ENCODE measurements at regions not wholly inside any gene's neighbourhood (a gene's known extent, or its start where the extent isn't known, plus 50 kb on each side); places are given as distances from the start of the nearest gene placed in this dataset.

DNA sequence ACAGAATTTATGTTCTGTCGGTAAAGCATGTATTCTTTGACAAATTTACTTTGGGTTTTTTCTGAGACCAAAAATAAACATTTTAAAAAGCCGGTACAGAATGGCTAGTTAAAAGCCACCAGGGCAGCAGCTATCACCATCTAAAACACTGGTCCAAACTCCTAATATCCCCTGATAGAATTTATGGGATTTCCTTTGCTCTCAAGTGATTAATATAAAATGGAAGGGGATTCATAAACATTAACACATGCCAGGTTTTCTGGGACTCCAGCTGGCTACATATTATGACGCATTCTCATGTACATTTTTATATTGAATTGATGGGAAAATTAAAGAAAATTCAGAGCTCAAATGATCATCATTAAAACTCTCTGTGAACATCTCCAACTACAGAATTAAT, 640.8 kb downstream of the C12orf50 start:
- H3K27ac Mint-ChIP-seq = no peak overlapping the region
- no peaks in the 10 kb centered on the region for H3K27me3 Mint-ChIP-seq
- no peaks in the 10 kb centered on the region for H3K36me3 Mint-ChIP-seq (ENCODE audit: low read depth)
- no peaks in the 10 kb centered on the region for H3K9me3 Mint-ChIP-seq
- intact Hi-C loops (cut with micrococcal nuclease) = no loop called here
- no peak for DNase-seq
- no peaks in the 10 kb centered on the region for H3K4me1 Mint-ChIP-seq
- H3K4me3 Mint-ChIP-seq = no peak overlapping the region

DNA sequence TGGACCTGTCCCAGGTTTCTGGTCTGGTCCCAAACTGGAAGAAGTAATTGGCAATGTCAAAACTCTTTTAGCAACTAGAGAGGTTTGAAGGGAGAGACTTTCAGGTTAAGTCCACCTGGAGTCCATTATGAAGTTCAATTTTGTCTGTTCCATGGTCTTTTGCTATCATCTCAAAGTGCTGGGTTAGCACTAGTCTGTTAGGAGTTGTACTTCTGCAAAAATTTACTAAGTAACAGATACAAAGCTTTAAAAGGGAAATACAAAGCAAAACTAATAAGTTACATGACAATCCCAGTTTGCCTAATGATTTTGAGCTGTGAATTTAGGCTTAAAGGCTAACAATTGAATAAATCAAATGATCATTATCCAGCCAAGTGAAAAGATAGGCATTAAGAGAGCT, 643.9 kb downstream of the C12orf50 start:
- no peak overlapping the region for H3K4me3 Mint-ChIP-seq
- H3K4me1 Mint-ChIP-seq = no peaks in the 10 kb centered on the region
- no peaks in the 10 kb centered on the region for H3K9me3 Mint-ChIP-seq
- DNase-seq = no peak
- intact Hi-C loops (cut with micrococcal nuclease) = no loop called here
- H3K27me3 Mint-ChIP-seq = no peaks in the 10 kb centered on the region
- no peak overlapping the region for H3K27ac Mint-ChIP-seq
- H3K36me3 Mint-ChIP-seq (ENCODE audit: low read depth) = no peaks in the 10 kb centered on the region

DNA sequence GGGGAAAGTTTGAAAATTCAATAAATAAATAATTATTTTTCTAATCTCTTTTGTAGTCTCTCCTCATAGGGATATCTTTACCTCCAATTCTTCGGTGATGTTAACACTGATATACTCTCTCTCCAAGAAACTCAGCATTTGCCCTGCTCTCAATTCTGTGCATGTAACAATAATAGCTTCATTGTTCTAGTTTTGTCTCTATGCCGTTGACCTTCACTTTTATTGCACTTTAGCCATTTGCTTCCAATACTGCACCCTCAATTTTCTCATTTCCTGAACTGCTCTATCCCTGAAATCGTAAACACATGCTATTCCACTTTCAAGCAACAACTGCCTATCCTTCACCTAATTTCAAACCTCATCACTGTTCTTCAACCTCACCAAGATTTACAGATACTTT, 645.0 kb downstream of the C12orf50 start:
- no peak overlapping the region for H3K4me3 Mint-ChIP-seq
- H3K4me1 Mint-ChIP-seq = no peaks in the 10 kb centered on the region
- DNase-seq = no peak
- no peaks in the 10 kb centered on the region for H3K27me3 Mint-ChIP-seq
- intact Hi-C loops (cut with micrococcal nuclease) = no loop called here
- no peaks in the 10 kb centered on the region for H3K9me3 Mint-ChIP-seq
- H3K27ac Mint-ChIP-seq = no peak overlapping the region
- H3K36me3 Mint-ChIP-seq (ENCODE audit: low read depth) = no peaks in the 10 kb centered on the region

DNA sequence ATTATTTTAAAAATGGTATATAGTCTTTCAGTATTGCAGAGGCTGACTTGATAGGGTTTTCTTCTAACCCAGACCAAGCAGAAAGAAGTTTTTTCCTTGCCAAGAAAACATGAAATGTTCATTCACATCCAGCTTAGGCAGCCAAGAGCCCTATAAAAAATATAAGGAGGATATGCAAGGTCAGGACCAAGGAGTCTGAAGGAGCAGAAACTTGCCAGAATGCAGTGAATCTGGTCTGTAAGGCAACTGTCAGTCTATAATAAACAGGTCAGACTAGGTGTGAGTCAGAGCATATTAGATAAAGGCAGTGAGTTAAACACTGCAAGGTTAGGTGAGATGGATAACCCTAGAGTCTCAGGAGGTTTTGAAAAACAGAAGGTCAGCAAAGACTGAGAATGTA, 645.5 kb downstream of the C12orf50 start:
- no peaks in the 10 kb centered on the region for H3K36me3 Mint-ChIP-seq (ENCODE audit: low read depth)
- H3K4me3 Mint-ChIP-seq = no peak overlapping the region
- H3K9me3 Mint-ChIP-seq = no peaks in the 10 kb centered on the region
- intact Hi-C loops (cut with micrococcal nuclease) = no loop called here
- no peaks in the 10 kb centered on the region for H3K27me3 Mint-ChIP-seq
- H3K27ac Mint-ChIP-seq = no peak overlapping the region
- no peak for DNase-seq
- no peaks in the 10 kb centered on the region for H3K4me1 Mint-ChIP-seq

DNA sequence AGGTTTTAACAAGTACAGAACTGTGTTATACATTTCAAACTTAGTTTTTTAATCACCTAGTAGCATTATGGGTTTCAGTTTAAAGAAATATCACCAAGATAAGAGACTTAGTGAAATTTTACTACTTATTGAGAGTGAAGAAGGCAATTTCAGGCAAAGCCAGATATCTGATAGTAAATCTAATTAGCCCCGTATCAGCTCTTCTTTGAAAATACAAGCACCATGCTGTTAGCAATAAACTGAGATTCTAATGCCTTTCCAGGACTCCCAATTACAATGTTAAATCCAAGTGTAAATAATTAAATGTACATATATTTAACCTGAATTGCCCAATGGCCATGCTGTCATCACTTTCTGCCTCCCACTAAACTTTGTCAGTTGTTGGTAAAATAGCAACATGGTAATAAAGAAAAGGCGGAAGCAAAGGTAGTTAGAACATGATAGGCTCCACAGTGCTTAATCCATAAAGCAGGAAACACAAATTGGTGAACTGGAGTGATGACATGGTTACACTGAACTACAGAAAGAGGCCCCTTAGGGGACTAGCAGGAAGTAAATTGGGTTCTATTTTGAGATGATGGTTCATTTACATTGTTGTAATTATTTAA, 646.1 kb downstream of the C12orf50 start:
- Mint-ChIP-seq H3K4me1 (no peaks in the 10 kb centered on the region), H3K36me3 (ENCODE audit: low read depth) (no peaks in the 10 kb centered on the region), H3K9me3 (no peaks in the 10 kb centered on the region), H3K27ac (no peak overlapping the region), H3K27me3 (no peaks in the 10 kb centered on the region), H3K4me3 (no peak overlapping the region)
- intact Hi-C loops (cut with micrococcal nuclease) = no loop called here
- no peak for DNase-seq

DNA sequence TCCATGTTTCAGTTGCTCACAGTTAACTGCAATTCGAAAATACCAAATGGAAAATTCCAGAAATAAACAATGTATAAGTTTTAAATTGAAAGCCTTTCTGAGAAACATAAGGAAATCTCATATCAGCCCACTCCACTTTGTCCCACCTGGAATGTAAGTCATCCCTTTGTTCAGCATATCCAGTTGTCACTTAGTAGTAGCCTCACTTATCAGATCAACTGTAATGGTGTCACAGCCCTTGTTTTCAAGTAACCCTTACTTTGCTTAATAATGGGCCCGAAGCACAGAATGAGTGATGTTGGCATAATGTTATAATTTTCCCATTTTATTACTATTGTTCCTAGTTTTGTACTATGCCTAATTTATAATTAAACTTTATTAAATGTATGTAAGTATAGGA, 646.8 kb downstream of the C12orf50 start:
- Mint-ChIP-seq H3K27me3 (no peaks in the 10 kb centered on the region), H3K36me3 (ENCODE audit: low read depth) (no peaks in the 10 kb centered on the region), H3K4me3 (no peak overlapping the region), H3K9me3 (no peaks in the 10 kb centered on the region), H3K27ac (no peak overlapping the region), H3K4me1 (no peaks in the 10 kb centered on the region)
- intact Hi-C loops (cut with micrococcal nuclease) = no loop called here
- no peak for DNase-seq

DNA sequence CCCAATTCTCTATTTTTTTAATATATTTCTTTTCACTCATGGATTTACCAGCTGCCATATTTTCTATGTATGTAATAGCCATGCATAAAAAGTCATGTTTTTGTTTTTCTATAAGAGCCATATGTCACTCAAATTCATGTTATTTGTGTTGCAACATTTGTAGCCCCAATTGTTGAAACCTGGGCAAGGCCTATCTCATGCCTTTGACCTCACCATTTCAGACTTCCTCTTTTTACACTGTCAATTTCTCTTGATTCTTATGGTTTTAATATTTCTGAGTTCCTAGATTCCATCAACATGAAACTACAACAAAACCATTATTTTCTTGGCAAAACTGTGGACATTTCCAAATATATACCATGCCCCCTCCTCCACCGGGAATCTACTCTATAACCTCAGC, 647.5 kb downstream of the C12orf50 start:
- Mint-ChIP-seq H3K9me3 (no peaks in the 10 kb centered on the region), H3K4me3 (no peak overlapping the region), H3K4me1 (no peaks in the 10 kb centered on the region), H3K27ac (no peak overlapping the region), H3K36me3 (ENCODE audit: low read depth) (no peaks in the 10 kb centered on the region), H3K27me3 (no peaks in the 10 kb centered on the region)
- DNase-seq = no peak
- intact Hi-C loops (cut with micrococcal nuclease) = no loop called here

DNA sequence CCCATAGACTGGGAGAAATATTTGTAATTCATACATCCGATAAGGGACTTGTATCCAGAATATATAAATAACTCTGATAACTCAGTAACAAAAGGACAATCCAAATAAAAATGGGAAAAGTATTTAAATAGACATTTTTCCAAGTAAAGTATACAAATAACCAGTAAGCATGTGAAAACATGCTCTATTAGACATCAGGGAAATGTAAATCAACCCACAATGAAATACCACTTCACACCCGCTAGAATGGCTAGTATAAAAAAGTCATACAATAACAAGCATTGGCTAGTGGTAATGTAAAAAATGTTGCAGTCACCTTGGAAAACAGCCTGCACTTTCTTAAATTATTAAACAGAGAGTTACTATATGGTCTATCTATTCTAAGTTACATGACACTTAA, 650.7 kb downstream of the C12orf50 start:
- Mint-ChIP-seq H3K27me3 (no peaks in the 10 kb centered on the region), H3K9me3 (no peaks in the 10 kb centered on the region), H3K36me3 (ENCODE audit: low read depth) (no peaks in the 10 kb centered on the region), H3K27ac (no peak overlapping the region), H3K4me1 (no peaks in the 10 kb centered on the region), H3K4me3 (no peak overlapping the region)
- intact Hi-C loops (cut with micrococcal nuclease) = no loop called here
- no peak for DNase-seq

DNA sequence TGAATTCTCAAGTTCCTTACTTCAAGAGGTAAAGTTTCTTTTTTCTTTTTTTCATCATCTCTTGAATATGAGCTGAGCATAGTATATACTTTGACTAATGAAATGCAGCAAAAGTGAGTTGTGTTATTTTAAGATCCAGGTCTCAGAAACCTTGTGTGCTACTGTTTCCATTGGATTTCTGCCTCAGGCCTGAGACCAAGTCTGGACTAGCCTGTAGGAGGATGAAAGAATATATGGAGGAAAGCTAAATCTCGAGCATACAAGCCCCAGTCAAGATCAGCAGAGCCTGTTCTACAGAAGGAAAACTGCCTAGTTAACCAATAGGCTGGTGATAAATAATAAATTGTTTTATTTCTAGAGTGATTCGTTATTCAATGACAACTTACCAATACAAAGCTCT, 652.5 kb downstream of the C12orf50 start:
- DNase-seq = no peak
- Mint-ChIP-seq H3K4me1 (no peaks in the 10 kb centered on the region), H3K4me3 (no peak overlapping the region), H3K9me3 (no peaks in the 10 kb centered on the region), H3K27ac (no peak overlapping the region), H3K27me3 (no peaks in the 10 kb centered on the region), H3K36me3 (ENCODE audit: low read depth) (no peaks in the 10 kb centered on the region)
- intact Hi-C loops (cut with micrococcal nuclease) = no loop called here

DNA sequence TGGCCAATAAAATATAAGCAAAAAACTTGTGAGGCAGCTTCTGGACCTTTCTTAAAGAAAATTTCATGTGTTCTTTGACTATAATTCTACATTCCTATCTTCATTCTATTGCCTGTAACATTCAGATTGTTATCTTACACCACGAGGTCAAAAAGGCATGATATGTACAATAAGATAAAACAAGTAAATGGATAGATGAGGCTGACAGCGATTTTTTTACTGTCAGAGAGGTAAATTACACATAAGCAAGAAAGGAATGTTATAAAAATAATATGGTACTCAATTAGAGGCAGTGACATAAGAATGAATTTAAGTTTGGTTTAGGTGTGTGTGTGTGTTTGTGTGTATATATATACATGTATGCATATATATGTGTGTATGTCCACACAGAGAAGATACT, 660.0 kb downstream of the C12orf50 start:
- DNase-seq = no peak
- Mint-ChIP-seq H3K9me3 (no peaks in the 10 kb centered on the region), H3K27ac (no peak overlapping the region), H3K4me1 (no peaks in the 10 kb centered on the region), H3K27me3 (no peaks in the 10 kb centered on the region), H3K4me3 (no peak overlapping the region), H3K36me3 (ENCODE audit: low read depth) (no peaks in the 10 kb centered on the region)
- intact Hi-C loops (cut with micrococcal nuclease) = no loop called here

DNA sequence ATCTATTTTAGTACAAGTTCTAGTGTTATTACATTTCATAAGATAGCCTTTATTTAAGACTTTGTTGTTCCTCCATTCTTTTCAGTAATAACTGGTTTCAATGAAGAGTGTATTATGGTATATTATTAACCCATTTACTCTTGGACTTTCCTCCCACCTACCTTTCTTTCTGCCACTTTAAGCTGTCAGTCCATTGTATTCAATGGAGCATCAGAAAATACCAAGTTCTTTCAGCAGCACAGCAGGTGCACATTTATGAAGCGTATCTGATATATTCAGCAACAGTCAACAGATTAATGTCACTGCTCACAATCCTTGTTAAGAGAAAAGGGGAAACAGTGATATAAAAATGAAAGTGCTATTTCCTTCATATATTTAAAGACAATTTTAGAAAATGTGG, 660.9 kb downstream of the C12orf50 start:
- no peaks in the 10 kb centered on the region for H3K4me1 Mint-ChIP-seq
- no peaks in the 10 kb centered on the region for H3K36me3 Mint-ChIP-seq (ENCODE audit: low read depth)
- no peaks in the 10 kb centered on the region for H3K27me3 Mint-ChIP-seq
- H3K9me3 Mint-ChIP-seq = no peaks in the 10 kb centered on the region
- intact Hi-C loops (cut with micrococcal nuclease) = no loop called here
- no peak for DNase-seq
- H3K27ac Mint-ChIP-seq = no peak overlapping the region
- H3K4me3 Mint-ChIP-seq = no peak overlapping the region

DNA sequence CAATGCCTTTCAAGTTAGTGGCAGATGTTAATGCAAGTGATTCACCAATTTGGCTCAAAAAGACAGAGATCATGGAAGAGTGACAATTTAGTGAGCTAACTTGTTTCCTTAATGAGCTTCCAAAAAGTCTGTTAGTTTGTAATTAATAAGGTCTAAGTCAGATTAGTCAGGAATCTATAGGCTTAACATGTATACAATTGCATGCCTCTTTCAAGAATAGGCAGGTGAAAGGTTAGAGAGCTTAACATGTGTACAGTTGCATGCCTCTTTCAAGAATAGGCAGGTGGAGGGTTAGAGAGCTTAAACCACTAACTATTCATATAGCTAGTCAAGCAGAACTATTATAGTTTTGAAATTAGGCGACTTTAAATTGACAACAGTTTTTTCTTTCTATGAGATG, 663.8 kb downstream of the C12orf50 start:
- peaks cover 13% of the 10 kb centered on the region for H3K9me3 Mint-ChIP-seq
- intact Hi-C loops (cut with micrococcal nuclease) = no loop called here
- DNase-seq = no peak
- H3K27me3 Mint-ChIP-seq = no peaks in the 10 kb centered on the region
- H3K4me3 Mint-ChIP-seq = no peak overlapping the region
- no peak overlapping the region for H3K27ac Mint-ChIP-seq
- H3K36me3 Mint-ChIP-seq (ENCODE audit: low read depth) = no peaks in the 10 kb centered on the region
- H3K4me1 Mint-ChIP-seq = no peaks in the 10 kb centered on the region

DNA sequence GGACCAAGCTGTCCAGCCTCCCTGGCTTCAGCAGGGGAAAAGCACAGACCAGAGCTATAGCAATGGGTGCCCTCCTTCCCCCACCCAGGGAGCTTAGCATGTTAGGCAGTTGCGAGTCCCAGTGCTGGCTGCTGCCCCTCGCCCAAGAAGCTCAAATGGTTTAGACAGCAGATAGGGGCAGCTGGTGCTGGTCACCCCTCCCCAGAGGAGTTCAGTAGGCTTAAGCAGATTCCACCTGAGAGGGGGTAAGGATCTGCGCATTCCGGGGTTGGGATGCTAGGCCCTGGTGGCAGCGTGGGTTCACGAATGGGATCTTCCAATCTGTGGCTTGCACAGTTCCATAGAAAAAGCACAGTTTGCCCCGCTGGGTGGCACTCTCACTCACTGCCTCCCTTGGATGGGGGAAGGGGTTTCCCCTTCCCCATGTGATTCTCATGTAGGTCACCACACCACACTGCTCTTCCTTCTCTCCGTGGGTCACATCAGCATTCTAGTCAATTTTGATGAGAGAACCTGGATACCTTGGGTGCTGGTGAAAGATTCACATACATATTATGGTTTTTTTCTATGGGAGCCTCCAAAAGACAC, 665.6 kb downstream of the C12orf50 start:
- DNase-seq = no peak
- Mint-ChIP-seq H3K27ac (no peak overlapping the region), H3K36me3 (ENCODE audit: low read depth) (no peaks in the 10 kb centered on the region), H3K4me1 (no peaks in the 10 kb centered on the region), H3K9me3 (peaks cover 16% of the 10 kb centered on the region), H3K4me3 (no peak overlapping the region), H3K27me3 (no peaks in the 10 kb centered on the region)
- intact Hi-C loops (cut with micrococcal nuclease) = no loop called here

DNA sequence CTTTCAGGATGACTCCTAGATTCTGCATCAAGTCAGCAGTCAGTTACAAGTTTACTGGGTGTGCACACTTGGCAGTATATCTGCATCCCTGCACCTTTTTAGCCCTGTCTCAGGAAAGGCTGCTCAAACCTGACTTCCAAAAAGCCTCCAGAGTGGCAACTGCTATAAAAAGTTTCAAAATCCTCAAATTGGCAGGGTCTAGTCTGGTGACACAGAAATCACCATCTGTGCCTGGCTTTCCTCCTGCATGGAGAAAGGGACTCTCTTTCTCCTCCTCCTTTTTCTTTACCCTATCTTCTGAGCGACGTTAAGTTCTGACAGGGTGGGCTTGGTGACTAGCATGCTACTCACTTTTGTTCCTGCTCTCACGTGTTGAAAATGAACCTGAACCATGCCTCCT, 679.5 kb downstream of the C12orf50 start:
- intact Hi-C loops (cut with micrococcal nuclease) = no loop called here
- no peak overlapping the region for H3K4me3 Mint-ChIP-seq
- H3K4me1 Mint-ChIP-seq = no peaks in the 10 kb centered on the region
- no peaks in the 10 kb centered on the region for H3K27me3 Mint-ChIP-seq
- no peaks in the 10 kb centered on the region for H3K9me3 Mint-ChIP-seq
- H3K36me3 Mint-ChIP-seq (ENCODE audit: low read depth) = no peaks in the 10 kb centered on the region
- no peak overlapping the region for H3K27ac Mint-ChIP-seq
- DNase-seq = no peak

DNA sequence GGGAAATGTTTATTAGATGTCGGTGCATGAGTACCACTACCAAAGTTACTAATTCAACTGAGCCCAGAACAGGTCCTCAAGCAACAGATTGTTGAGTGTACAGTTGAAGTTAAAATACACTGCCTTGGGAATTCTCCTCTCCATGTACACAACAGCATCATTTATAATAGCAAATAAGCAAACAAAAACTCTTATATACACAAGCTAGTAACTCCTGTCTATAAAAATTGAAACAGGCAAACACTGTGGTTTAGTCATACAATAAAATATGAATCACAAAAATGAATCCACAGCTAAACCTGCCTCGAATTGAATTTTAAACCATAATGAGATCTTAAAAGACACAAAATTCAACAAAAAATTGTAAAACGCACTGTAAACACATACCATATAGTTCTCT, 681.1 kb downstream of the C12orf50 start:
- no peak for DNase-seq
- Mint-ChIP-seq H3K4me1 (no peaks in the 10 kb centered on the region), H3K27ac (no peak overlapping the region), H3K9me3 (peaks cover 3% of the 10 kb centered on the region), H3K4me3 (no peak overlapping the region), H3K27me3 (no peaks in the 10 kb centered on the region), H3K36me3 (ENCODE audit: low read depth) (no peaks in the 10 kb centered on the region)
- intact Hi-C loops (cut with micrococcal nuclease) = no loop called here
